ENCODE measurements at regions not wholly inside any gene's neighbourhood (a gene's known extent, or its start where the extent isn't known, plus 50 kb on each side); places are given as distances from the start of the nearest gene placed in this dataset.

DNA sequence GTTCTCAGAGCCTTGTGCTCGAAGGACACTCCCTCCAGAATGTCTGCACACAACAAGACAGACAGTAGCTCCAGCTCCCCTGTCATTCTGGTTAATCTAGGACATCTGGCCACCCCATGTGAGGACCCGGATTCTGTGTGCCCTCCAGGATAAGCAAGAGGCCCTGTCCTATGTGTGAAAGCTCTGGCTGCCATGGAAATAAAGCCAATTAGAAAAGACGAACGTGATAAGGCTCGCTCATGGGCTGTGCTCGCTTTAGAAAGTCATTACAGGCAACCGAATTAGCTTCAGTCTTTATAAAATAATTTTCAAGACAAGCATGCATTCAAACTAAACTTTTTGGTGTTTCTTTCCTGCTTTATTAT is 263.4 kb downstream of the INHBA start:
- Histone ChIP-seq H3K27ac (no peak overlapping the region), H2AFZ (replicated peaks) (peak overlapping the region; percentile 68), H3K79me2 (ENCODE audit: low read depth) (no peaks in the 10 kb centered on the region), H3K4me3 (no peak overlapping the region), H3K27me3 (no peaks in the 10 kb centered on the region), H4K20me1 (ENCODE audit: low read depth) (no peaks in the 10 kb centered on the region), H3K9me3 (ENCODE audit: low read depth) (no peaks in the 10 kb centered on the region), H3F3A (ENCODE audit: low read depth) (no peaks in the 10 kb centered on the region), H3K4me1 (peaks cover 8% of the 10 kb centered on the region), H3K36me3 (no peaks in the 10 kb centered on the region), H3K4me2 (peak overlapping the region; percentile 3), H3K9ac (no peak overlapping the region)
- DNase-seq (ENCODE audit: low spot score), result no peak
- H3K36me3 Mint-ChIP-seq, result no peaks in the 10 kb centered on the region
- TF ChIP-seq, protein P1, sequence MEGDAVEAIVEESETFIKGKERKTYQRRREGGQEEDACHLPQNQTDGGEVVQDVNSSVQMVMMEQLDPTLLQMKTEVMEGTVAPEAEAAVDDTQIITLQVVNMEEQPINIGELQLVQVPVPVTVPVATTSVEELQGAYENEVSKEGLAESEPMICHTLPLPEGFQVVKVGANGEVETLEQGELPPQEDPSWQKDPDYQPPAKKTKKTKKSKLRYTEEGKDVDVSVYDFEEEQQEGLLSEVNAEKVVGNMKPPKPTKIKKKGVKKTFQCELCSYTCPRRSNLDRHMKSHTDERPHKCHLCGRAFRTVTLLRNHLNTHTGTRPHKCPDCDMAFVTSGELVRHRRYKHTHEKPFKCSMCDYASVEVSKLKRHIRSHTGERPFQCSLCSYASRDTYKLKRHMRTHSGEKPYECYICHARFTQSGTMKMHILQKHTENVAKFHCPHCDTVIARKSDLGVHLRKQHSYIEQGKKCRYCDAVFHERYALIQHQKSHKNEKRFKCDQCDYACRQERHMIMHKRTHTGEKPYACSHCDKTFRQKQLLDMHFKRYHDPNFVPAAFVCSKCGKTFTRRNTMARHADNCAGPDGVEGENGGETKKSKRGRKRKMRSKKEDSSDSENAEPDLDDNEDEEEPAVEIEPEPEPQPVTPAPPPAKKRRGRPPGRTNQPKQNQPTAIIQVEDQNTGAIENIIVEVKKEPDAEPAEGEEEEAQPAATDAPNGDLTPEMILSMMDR (IDR thresholded peaks at IDR 0.05), result no peak
- no peak overlapping the region for H3K4me3 Mint-ChIP-seq
- peaks cover 5% of the 10 kb centered on the region for H3K27me3 Mint-ChIP-seq (ENCODE audit: insufficient read depth, low read depth)
- no peak overlapping the region for H3K27ac Mint-ChIP-seq
- peaks cover 8% of the 10 kb centered on the region for H3K9me3 Mint-ChIP-seq
- H3K4me1 Mint-ChIP-seq, result peaks cover 8% of the 10 kb centered on the region

DNA sequence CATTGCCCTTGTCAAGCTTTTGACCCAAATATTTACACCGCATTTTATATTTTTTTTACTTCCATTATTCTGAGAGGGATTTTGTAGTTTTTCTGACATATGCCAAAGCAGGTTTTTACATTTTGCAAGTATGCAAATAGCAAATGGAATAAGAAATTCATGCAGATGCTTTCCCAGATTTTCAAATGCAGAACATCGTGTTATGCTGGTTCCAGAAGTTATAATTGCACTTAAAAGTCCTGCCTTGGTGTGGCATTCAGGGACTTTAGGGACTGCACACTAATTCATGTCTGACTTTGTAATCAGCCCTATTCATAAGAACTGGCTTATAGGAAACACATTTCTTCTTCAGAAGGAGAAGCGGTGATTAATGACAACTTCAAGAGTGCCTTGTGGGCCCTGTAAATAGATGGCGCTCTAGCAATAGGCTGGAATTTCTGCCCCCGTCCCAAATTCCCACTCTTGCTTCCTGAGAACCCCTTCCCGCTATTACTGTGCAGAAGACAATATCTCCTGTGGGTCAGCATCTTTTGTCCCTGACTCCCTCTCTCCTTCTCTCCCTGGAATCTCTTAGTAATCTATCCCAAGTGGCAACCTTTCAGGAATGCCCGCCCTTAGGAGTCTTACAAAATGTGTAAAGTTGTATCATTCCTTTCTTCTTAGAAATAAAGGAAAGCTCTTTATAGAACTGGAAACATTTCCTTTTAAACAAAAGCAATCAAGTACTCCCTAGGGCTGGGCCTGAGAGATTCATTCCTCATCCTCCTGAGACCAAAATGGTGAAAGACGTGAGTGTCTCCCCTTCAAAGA is 264.0 kb downstream of the INHBA start:
- H3K36me3 Mint-ChIP-seq, result no peaks in the 10 kb centered on the region
- Histone ChIP-seq H3K9me3 (ENCODE audit: low read depth) (no peaks in the 10 kb centered on the region), H2AFZ (replicated peaks) (peak overlapping the region; percentile 68), H3K9ac (no peak overlapping the region), H3K27me3 (no peaks in the 10 kb centered on the region), H3K79me2 (ENCODE audit: low read depth) (no peaks in the 10 kb centered on the region), H4K20me1 (ENCODE audit: low read depth) (no peaks in the 10 kb centered on the region), H3K36me3 (no peaks in the 10 kb centered on the region), H3K4me2 (no peak overlapping the region), H3K4me3 (no peak overlapping the region), H3F3A (ENCODE audit: low read depth) (no peaks in the 10 kb centered on the region), H3K27ac (no peak overlapping the region), H3K4me1 (peaks cover 8% of the 10 kb centered on the region)
- H3K27ac Mint-ChIP-seq, result no peak overlapping the region
- no peak overlapping the region for H3K4me3 Mint-ChIP-seq
- H3K4me1 Mint-ChIP-seq, result peaks cover 8% of the 10 kb centered on the region
- H3K9me3 Mint-ChIP-seq, result peaks cover 8% of the 10 kb centered on the region
- TF ChIP-seq EZH2phosphoT487 (IDR thresholded peaks at IDR 0.05), result no peak
- TF ChIP-seq, protein P1 (IDR thresholded peaks at IDR 0.05), result no peak
- TF ChIP-seq EZH2 (IDR thresholded peaks at IDR 0.05), result no peak
- H3K27me3 Mint-ChIP-seq (ENCODE audit: insufficient read depth, low read depth), result peaks cover 5% of the 10 kb centered on the region
- DNase-seq (ENCODE audit: low spot score), result no peak

DNA sequence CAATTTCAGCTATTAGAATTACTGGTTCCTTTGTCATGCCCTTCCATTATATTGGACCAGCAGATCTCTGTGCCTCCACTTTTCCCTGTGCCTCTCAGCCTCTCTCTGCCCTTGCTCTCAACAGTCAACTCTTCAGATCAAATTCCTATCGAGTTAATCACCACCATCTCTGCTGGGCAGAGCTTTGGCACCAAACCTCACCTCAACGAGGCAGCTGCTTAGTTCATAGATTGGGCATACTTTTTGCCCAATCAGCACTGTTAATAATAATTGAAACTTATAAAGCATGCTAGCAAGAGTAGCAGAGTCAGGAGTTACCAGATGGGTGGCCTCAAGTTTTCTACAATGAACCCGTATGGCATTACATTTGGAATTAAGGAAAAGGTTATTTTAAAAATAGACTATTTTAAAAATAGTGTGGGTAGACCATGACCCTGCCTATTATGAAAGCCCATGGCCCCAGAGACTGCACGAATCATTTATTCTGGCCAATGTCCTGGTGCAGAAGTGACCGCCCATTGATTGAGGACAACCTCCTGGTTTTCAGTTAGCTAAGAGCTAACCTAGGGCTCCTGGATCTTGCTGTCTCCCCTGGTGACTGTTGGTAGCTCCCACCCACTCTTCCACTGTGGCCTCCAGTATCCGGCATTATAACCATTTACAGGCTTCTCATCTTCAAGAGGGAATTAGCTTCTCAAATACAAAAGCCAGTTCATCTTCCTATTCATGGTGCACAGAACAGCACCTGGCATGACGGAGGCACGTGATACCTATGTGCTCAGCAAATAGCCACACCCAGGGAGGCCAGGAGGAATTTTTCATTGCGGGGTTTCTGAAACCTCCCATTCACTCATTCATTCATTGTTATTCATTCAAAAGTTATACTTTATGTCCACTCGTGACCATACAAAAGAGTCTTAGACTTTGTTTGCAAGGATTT is 265.4 kb downstream of the INHBA start:
- Histone ChIP-seq H3F3A (ENCODE audit: low read depth) (no peaks in the 10 kb centered on the region), H3K9me3 (ENCODE audit: low read depth) (no peaks in the 10 kb centered on the region), H2AFZ (replicated peaks) (no peak overlapping the region), H3K4me3 (no peak overlapping the region), H3K27me3 (no peaks in the 10 kb centered on the region), H3K36me3 (no peaks in the 10 kb centered on the region), H3K79me2 (ENCODE audit: low read depth) (no peaks in the 10 kb centered on the region), H3K4me2 (no peak overlapping the region), H3K27ac (no peak overlapping the region), H3K4me1 (peaks cover 8% of the 10 kb centered on the region), H3K9ac (no peak overlapping the region), H4K20me1 (ENCODE audit: low read depth) (no peaks in the 10 kb centered on the region)
- no peak for DNase-seq (ENCODE audit: low spot score)
- Mint-ChIP-seq H3K9me3 (peaks cover 8% of the 10 kb centered on the region), H3K4me1 (peaks cover 8% of the 10 kb centered on the region), H3K27me3 (ENCODE audit: insufficient read depth, low read depth) (peaks cover 2% of the 10 kb centered on the region), H3K4me3 (no peak overlapping the region), H3K36me3 (no peaks in the 10 kb centered on the region), H3K27ac (no peak overlapping the region)
- TF ChIP-seq EZH2phosphoT487 (IDR thresholded peaks at IDR 0.05) (no peak), EZH2 (IDR thresholded peaks at IDR 0.05) (no peak)
- TF ChIP-seq, protein P1 (IDR thresholded peaks at IDR 0.05), result no peak

All from neural progenitor cell (in vitro differentiated cells).